Activated gamma-delta T cell treated with Interleukin-2 at 50 U/mL for 16 hours (primary cell): ENCODE measurements at regions not wholly inside any gene's neighbourhood (a gene's known extent, or its start where the extent isn't known, plus 50 kb on each side); places are given as distances from the start of the nearest gene placed in this dataset.

ENCODE experiments used
- DNase-seq: peaks from one replicate; pipeline ENCODE4 v3.0.0-alpha.2; 2020

- no peak for DNase-seq
Measured at GRCh38 chr2:479031-479430, 191.1 kb upstream of the ALKAL2 start.

GRCh38 chr2:471560-471959, 183.7 kb upstream of the ALKAL2 start:
- no peak for DNase-seq

GRCh38 chr2:469514-469913, 181.6 kb upstream of the ALKAL2 start:
- DNase-seq, result no peak

GRCh38 chr2:468648-469336, 180.9 kb upstream of the ALKAL2 start:
- no peak for DNase-seq

- DNase-seq, result no peak
Measured at GRCh38 chr2:467892-468647, 180.2 kb upstream of the ALKAL2 start.

GRCh38 chr2:467543-467891, 179.6 kb upstream of the ALKAL2 start:
- DNase-seq, result no peak

GRCh38 chr2:467101-467500, 179.2 kb upstream of the ALKAL2 start:
- no peak for DNase-seq

- no peak for DNase-seq
Measured at GRCh38 chr2:464562-465309, 176.8 kb upstream of the ALKAL2 start.

- DNase-seq, result peak; percentile 57
Measured at GRCh38 chr2:460861-461260, 173.0 kb upstream of the ALKAL2 start.

GRCh38 chr2:459931-460330, 172.0 kb upstream of the ALKAL2 start:
- DNase-seq, result no peak

- DNase-seq, result no peak
Measured at GRCh38 chr2:458425-458815, 170.5 kb upstream of the ALKAL2 start.

GRCh38 chr2:457792-458424, 170.0 kb upstream of the ALKAL2 start:
- DNase-seq, result no peak

- DNase-seq, result no peak
Measured at GRCh38 chr2:457262-457661, 169.4 kb upstream of the ALKAL2 start.

GRCh38 chr2:455913-456312, 168.0 kb upstream of the ALKAL2 start:
- DNase-seq, result no peak

- peak; percentile 18 for DNase-seq
Measured at GRCh38 chr2:455015-455705, 167.3 kb upstream of the ALKAL2 start.

GRCh38 chr2:453132-453531, 165.2 kb upstream of the ALKAL2 start:
- DNase-seq, result no peak

- DNase-seq, result no peak
Measured at GRCh38 chr2:451495-451894, 163.6 kb upstream of the ALKAL2 start.

GRCh38 chr2:449246-450067, 161.6 kb upstream of the ALKAL2 start:
- no peak for DNase-seq

GRCh38 chr2:447902-448665, 160.2 kb upstream of the ALKAL2 start:
- DNase-seq, result no peak

GRCh38 chr2:446963-447530, 159.2 kb upstream of the ALKAL2 start:
- no peak for DNase-seq
